T-helper 22 cell (primary cell): ENCODE measurements at regions not wholly inside any gene's neighbourhood (a gene's known extent, or its start where the extent isn't known, plus 50 kb on each side); places are given as distances from the start of the nearest gene placed in this dataset.

ENCODE experiments used
- DNase-seq: peaks from one replicate; pipeline ENCODE4 v3.0.0-alpha.2; 2020; ENCODE audit warnings: low read depth

GRCh38 chr22:49481659-49482399, 345.8 kb downstream of the BRD1 start:
- DNase-seq, result no peak

DNA sequence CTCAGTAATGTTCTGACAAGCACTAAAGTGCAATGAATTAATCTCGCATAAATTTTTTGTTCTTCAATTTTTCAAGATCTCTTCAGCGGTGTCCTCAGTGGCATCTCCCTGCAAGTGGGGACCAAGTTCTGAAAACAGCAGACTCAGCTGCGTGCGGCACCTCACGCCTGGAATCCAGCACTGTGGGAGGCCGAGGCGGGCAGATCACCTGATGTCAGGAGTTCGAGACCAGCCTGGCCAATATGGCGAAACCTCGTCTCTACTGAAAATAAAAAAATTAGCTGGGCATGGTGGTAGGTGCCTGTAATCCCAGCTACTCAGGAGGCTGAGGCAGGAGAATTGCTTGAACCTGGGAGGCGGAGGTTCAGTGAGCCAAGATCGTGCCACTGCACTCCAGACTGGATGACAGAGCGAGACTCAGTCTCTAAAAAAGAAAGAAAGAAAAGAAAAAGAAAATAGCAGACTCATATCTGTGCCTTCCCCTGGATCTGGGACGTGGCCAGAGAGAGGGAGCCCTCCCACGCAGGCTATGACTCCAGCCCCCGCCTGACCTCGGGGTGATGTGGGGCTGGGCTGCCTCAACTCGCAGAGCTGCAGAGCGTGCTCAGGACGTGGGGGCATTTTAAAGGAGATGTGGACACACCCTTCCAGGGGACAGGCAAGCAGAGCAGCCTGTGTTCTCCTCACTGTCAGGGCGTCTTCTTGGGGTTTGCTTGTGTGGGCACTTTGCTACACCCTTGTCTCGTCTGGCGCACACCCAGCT, 346.6 kb downstream of the BRD1 start:
- no peak for DNase-seq

GRCh38 chr22:49480331-49480730, 347.3 kb downstream of the BRD1 start:
- DNase-seq, result no peak

- DNase-seq, result no peak
Measured at GRCh38 chr22:49479566-49479965, 348.1 kb downstream of the BRD1 start.

DNA sequence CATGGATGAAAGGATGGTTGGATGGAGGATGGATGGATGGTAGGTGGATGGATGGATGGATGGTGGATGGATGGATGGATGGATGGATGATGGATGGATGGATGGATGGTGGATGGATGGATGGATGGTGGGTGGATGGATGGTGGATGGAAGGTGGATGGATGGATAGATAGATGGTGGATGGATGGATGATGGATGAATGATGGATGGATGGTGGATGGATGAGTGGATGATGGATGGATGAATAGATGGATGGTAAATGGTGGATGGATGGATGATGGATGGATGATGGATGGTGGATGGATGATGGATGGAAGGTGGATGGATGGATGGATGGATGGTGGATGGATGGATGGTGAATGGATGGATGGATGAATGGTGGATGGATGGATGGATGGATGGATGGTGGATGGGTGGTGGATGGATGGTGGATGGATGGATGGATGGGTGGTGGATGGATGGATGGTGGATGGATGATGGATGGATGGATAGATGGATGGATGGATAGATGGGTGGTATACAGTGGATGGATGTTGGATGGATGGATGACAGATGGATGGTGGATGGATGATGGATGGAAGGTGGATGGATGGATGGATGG, 350.8 kb downstream of the BRD1 start:
- no peak for DNase-seq

DNA sequence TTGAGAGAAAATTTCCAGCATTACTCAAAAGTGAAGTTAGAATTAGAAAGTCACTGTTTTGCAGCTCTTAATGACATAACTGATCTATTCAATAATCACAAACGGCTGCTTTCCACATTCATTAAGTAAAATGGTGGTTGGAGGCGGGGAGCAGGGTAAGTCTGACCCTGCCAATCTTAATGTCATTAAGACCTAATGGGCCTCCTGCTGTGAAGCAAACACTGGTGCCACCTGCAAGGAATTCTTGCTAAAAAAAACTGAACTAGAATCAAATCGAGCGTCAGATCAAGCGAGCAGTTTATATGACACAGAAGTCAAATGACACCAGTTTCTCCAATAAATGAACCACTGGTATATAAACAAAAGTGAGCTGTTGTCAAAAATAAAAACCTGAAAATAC, 351.5 kb downstream of the BRD1 start:
- no peak for DNase-seq

DNA sequence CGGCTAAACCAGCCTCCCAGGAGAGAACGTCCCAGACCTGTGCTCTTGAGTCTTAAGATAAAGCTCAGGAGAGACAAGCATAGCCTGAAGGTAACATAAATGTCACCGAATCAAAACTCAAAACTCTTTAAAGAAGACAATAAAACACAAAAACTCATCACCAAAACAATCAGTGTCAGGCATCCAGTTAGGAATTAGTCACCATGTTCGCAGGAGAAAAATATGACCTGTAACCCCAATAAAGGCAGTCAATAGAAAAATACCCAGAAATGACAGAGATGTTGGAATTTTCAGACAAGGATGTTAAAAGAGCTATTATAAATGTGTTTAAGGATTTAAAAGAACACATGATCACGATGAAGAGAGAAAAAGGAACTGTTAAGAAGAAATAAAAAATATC, 352.4 kb downstream of the BRD1 start:
- no peak for DNase-seq

- no peak for DNase-seq
Measured at GRCh38 chr22:49473286-49473685, 354.4 kb downstream of the BRD1 start.

DNA sequence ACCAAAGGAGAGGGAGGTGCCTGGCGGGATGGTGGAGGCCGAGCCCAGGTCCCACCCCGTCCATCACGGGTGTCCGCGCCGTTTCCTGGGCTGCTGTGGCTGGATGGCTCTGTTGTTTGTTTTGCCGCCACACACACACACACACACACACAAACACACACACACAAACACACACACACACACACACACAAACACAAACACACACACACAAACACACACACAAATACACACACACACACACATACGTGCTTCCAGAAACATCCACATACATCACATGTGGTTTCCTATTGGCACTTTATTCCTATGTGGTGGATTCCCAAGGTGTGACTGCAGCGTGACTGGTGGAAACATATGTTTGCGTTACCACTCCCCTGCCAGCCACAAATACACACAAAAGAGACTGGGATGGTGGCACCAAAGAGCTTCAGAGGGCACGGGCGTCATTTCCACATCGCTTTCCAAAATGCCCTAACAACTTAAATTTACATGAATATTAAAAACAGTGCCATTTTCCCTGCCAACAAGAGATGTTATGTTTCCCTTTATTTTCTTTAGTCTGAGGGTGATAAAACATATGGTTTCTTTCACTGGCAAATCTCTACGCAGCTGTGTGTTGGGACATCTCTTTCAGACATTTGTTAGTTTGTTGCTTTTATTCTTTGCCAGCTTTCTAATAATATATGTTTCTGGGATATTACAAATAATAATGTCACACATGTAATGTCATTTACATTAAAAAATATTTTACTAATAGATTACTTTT, 356.8 kb downstream of the BRD1 start:
- no peak for DNase-seq

- DNase-seq, result no peak
Measured at GRCh38 chr22:49469896-49470740, 357.6 kb downstream of the BRD1 start.

- no peak for DNase-seq
Measured at GRCh38 chr22:49468487-49469198, 359.0 kb downstream of the BRD1 start.

DNA sequence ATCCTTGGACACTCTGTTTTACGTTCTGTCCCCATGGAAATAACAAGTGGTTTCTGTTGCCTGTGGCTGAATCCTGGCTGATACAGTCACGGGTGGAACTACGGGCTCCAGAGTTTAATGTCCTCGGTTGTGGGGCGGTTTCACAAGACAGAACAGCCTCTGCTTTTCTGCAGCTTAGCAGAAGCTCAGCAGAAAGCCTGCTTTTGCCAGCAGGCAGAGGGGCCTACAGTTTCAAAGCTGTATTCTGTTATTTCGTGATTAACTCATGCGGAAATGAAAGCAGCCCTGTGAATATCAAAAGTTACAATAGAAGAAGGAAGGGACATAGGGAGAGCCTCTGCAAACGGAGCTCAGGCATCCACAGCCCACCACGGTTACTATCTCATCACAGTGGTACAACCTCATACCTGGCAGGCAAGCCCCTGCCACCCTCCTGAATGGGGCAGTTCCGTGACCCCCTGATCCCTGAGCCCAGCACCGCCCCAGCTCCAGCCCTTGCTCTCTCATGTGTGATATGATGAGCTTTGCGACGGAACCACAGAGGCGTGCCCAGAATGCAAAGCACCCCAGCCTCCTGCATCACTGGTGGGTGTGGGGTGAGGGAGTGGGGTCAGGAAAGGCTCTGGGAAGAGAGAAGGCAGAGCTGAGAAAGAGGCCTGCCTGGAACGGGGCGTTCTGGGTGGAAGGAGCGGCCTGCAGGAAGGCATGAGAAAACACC, 360.6 kb downstream of the BRD1 start:
- DNase-seq, result no peak

DNA sequence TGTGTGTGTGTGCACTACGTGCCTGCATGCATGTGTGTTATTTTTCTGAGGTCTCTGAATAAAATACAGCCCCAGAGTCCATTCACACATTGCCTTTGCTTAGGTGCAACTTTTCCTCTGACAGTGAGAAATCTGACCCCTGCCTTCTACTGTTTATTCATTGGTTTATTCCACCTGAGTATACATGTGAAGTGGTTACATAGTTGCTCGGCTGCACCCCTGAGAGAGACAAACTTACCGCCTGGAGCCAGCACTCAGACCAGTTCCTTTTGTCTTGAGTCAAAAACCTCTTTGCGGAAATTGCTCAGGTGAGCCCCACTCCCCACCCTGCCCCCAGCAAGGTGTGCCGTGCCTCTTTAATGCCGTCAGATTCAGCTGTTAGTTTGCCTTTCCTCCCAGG, 363.6 kb downstream of the BRD1 start:
- DNase-seq, result no peak

DNA sequence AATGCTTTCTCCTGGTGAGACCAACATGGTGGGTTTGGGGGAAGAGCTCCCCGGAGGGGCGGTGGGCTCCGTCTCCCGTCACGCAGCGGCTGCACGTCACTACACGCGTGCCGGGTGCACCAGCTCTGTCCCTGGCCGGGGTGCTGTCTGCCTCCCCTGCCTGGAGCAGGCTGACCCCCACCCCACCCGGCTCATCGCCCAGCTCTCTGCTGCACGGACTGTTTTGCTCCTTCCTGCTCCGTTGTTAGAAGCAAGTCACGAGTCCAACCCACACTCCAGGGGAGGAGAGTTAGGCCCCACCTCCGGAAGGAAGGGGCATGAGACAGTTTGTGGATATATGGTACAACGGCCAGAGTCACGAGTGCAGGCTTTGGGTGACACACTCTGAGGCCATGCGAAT, 364.9 kb downstream of the BRD1 start:
- DNase-seq, result no peak

GRCh38 chr22:49462291-49462690, 365.4 kb downstream of the BRD1 start:
- DNase-seq, result no peak

DNA sequence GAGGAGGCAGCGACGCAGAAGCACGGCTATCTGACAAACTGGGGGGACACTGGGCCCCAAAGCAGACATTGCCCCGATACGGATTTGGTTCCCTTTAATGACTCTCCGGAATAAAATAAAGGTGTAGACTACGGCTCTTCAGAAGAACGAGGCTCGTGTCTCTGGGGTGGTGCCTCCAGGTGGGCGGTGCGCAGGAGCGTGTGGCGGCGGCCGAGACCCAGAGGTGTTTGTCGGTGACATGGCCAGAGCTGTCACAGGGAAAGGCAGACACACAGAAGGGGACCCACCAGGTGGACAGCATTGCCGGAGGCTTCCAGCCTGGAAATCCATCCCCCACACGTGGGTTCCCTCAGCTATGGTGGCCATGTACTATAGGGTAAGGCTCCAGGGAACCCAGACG, 366.0 kb downstream of the BRD1 start:
- no peak for DNase-seq

GRCh38 chr22:49460592-49461281, 366.9 kb downstream of the BRD1 start:
- no peak for DNase-seq

GRCh38 chr22:49460091-49460490, 367.6 kb downstream of the BRD1 start:
- DNase-seq, result no peak

DNA sequence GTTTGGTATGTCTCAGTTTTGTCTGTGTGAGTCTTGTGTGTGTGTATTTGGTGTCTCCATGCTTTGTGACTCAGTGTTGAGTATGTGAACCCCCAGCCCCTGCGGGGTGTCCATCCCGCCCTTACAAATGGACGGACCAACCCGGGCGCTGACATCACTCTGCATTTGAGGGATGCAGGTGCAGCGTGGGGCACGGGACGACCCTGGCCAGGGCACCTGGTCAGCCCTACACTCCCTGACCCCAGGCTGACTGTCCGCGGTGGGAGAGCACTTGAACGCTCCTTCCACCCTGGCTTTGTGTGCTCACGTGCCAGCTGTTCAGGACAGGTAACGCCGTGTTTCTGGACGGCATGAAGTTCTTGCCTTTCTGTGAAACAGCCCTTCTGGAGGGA, 369.0 kb downstream of the BRD1 start:
- DNase-seq, result no peak
